ENCODE measurements at regions not wholly inside any gene's neighbourhood (a gene's known extent, or its start where the extent isn't known, plus 50 kb on each side); places are given as distances from the start of the nearest gene placed in this dataset.
"Not testable (repeated sequence)": the region's sequence is repeated elsewhere in the genome, so short reads cannot be mapped to it uniquely, and the experiment has no call there.

DNA sequence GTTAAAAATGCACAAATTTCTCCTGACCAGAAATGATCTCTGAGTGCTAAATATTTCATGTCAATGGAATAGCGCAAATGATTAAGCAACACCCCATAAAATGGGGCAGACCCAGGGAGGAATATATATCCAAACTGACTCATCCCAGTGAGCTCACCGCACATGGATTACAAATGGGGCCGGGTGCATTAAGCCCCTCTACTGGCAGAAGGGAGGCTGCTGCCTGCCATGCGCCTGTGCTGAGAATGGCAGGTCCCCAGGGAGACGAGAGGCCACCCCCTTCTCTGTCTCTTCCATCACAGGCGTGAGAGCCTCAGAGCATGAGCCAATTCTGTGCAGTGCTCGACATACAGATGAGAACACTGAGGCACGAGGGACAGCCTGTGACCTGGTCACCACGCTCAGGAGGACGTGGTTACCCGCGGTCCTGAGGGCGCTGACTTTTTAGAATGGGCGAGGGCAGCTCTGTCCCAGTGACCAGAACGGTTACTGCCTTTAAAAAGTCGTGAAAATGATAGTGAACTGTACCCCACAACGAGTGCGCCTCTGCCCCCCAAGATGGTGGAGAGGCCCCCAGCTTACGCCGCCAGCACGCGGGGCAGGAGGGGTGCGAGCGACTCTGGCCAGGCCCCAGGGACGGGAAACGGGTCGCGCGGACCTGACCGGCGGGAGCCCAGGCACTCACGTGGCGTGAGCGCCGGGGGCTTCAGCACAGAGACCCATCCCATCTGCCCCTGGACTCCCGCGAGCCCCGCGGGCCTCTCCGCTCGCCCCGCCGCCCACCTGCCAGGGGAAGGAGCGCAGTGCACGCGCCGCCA, 130.2 kb upstream of the ALDH3B2 start:
- FAIRE-seq, result not testable (repeated sequence)

GRCh38 chr11:67803519-67803918, 129.1 kb upstream of the ALDH3B2 start:
- not testable (repeated sequence) for FAIRE-seq

DNA sequence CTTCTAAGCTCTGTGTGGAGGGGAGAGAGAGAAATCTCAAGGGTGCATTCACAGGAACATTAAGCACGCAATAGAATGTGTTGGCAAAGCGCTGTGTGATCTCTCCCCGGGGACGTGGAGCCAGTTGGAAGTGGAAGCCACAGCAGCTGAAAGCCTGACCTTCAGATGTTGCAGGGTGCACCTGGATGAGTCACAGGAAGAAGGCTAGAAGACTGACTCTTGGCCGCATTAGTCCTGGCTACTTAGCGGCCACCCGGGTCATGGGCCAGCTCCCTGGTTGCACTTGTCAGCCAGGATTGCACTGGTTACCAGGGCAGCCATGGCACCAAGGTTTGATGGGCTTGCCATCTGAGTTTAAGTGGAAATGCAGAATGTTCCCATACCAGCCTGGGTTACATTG, 128.6 kb upstream of the ALDH3B2 start:
- not testable (repeated sequence) for FAIRE-seq

- FAIRE-seq, result not testable (repeated sequence)
Measured at GRCh38 chr11:67802623-67803022, 128.2 kb upstream of the ALDH3B2 start.

- FAIRE-seq, result not testable (repeated sequence)
Measured at GRCh38 chr11:67801397-67801796, 127.0 kb upstream of the ALDH3B2 start.

- FAIRE-seq, result not testable (repeated sequence)
Measured at GRCh38 chr11:67800591-67800990, 126.2 kb upstream of the ALDH3B2 start.

GRCh38 chr11:67799808-67800207, 125.4 kb upstream of the ALDH3B2 start:
- FAIRE-seq, result not testable (repeated sequence)

GRCh38 chr11:67797726-67798521, 123.5 kb upstream of the ALDH3B2 start:
- not testable (repeated sequence) for FAIRE-seq

- FAIRE-seq, result no peak
Measured at GRCh38 chr11:67795746-67796145, 121.3 kb upstream of the ALDH3B2 start.

DNA sequence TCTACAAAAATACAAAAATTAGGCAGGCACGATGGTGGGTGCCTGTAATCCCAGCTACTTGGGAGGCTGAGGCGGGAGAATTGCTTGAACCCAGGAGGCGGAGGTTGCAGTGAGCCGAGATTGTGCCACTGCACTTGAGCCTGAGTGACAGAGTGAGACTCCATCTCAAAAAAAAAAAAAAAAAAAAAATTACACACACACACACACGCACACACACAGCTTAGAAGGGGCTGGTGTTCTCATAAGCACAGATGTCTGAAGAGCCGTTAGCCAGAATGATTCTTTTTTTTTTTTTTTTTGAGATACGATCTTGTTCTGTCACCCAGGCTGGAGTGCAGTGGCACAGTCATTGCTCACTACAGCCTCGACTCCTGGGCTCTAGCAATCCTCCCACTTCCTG, 119.3 kb upstream of the ALDH3B2 start:
- FAIRE-seq, result not testable (repeated sequence)

- FAIRE-seq, result not testable (repeated sequence)
Measured at GRCh38 chr11:67792273-67792990, 118.0 kb upstream of the ALDH3B2 start.

DNA sequence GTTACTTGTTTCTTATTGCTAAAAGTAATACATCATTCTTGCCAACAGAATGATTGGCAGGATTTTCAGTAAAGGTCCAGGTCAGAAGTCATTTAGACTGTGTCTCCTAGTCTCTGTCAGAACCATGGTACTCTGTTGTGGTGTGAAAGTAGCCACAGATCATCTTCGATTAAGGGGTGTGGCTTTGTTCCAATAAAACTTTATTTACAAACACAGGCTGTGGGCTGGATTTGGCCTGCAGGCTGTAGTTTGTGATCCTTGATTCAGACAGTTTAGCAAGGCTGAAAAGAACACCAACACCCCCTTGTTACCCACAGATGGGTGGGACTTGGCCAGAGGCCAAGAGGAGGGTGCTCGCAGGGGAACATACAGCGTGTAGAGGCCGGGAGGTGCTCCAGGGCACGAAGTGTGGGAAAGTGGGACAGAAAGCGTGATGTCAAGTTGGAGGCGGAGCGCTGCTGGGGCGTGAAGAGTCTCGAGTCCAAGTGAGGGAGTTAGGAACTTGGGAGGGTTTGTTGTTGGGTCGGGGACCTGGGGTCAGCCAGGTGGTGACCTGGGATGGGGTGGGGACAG, 117.3 kb upstream of the ALDH3B2 start:
- not testable (repeated sequence) for FAIRE-seq

- FAIRE-seq, result not testable (repeated sequence)
Measured at GRCh38 chr11:67788341-67788695, 113.9 kb upstream of the ALDH3B2 start.

DNA sequence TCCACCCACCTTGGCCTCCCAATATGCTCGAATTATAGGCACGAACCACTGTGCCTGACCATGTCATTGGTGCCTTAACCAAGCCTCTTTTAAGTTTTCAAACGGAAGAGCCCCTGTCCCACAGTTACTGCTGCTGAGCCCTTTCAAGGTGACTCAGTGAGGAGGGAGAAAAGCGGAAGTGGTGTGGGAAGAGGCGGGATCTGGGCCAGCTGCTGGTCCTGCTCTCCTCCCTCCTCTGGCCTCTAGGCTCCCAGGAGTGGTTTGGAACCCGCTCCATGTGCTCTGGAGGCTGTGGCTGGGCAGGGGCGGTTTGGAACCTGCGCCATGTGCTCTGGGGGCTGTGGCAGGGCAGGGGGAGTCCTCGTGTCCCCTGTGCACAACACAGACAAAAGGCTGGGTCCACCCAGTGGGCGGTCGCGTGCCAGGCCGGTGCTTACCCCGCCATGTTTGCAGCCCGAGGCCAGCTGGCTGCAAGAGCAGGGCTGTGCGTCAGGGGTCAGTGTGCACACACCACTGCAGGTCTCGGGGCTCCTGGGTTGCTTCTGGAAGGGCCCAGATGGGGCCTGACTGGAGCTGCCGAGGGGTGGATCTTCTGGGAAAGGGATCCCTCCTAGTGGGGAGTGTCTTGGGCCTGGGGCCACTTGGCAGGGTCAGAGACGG, 113.4 kb upstream of the ALDH3B2 start:
- FAIRE-seq, result not testable (repeated sequence)

DNA sequence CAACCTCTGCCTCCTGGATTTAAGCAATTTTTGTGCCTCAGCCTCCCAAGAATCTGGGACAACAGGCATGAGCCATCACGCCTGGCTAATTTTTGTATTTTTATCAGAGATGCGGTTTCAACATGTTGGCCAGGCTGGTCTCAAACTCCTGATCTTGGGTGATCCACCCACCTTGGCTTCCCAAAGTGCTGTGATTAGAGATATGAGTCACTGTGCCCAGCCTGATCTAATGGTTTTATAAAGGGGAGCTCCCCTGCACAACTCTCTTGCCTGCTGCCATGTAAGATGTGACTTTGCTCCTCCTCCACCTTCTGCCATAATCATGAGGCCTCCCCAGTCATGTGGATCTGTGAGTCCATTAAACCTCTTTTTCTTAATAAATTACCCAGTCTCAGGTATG, 107.5 kb upstream of the ALDH3B2 start:
- not testable (repeated sequence) for FAIRE-seq

DNA sequence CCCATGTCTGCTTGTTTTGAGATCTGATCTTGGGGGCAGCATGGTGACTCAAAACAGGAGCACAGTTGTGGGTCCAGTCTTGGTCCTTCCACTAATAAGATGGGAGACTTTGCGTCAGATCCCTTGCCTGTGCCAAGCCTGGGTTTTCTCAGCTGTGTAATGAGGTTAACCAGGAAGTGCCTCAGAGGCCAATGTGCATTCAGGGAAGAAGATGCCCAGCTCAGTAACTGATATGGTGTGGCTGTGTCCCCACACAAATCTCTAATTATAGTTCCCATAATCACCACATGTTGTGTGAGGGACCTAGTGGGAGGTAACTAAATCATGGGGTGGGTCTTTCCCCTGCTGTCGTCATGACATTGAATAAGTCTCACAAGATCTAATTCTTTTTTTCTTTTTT, 107.1 kb upstream of the ALDH3B2 start:
- not testable (repeated sequence) for FAIRE-seq

DNA sequence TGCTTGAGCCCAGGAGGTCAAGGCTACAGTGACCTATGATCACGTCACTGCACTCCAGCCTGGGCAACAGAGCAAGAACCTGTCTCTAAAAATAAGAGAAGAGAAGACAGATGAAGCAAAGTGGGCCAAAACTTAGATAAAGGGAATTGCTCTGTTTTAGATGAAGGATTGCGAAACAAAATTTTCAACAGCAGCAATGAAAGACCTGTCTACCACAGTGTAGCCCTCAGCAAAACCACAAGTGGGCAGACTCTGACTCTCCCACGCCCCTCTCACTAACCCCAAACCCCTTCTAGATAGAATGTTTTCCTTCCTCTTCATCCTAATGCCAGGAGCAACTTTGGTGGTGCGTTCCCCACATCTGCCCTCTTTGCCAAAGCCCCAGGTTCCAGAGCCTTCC, 105.6 kb upstream of the ALDH3B2 start:
- no peak for FAIRE-seq

DNA sequence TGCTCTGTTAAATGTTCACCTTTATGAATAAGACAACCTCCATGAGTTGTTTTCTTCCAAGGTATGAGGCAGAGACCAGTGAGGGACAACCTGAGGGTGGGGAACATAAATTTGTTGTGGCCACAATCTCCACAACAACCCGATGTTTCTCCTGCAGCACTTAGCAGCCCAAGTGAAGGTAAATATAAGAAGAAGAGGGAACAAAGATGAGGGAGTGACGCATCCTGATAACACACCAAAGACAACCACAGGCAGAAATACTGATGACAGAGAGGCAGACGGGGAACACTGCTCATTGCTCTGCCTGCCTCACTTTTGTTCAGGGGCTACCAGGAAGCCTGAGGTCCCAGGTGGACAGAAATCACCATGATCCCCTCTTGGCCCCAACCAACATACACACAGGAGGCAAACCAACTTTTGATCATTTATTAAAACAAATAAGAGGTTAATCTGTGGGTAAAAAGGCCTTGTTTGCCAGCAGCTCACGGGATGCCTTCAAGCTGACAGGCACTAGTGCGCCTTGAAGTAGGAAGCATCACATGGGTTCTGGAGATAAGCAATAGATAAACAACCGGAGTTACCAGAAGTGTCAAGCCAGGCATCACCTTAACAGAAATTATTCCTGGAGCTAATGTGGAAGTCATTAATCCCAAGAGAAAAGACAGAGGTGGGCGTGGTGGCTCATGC, 104.9 kb upstream of the ALDH3B2 start:
- not testable (repeated sequence) for FAIRE-seq

GRCh38 chr11:67776852-67777520, 102.6 kb upstream of the ALDH3B2 start:
- FAIRE-seq, result no peak

- FAIRE-seq, result not testable (repeated sequence)
Measured at GRCh38 chr11:67774175-67774574, 99.8 kb upstream of the ALDH3B2 start.
